ENCODE measurements at regions not wholly inside any gene's neighbourhood (a gene's known extent, or its start where the extent isn't known, plus 50 kb on each side); places are given as distances from the start of the nearest gene placed in this dataset.

DNA sequence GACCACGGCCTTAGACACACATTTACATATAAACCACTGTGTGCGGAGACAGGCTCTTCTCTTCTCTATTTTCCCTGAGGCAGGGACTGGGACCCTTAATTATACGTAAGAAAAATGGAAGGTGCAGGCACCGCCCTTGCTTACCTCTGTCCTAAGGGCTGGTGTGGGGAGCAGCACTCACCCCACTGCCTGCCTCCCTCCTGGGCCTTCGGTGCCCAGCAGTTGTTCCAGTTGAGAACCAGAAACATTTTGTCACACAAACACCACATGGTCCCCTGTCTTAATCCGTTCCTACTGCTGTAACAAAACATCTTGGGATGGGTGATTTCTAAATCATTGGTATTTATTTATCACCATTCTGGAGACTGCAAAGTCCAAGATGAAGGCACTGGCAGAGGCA, 192.7 kb upstream of the DIO3 start:
- no peak for DNase-seq (ENCODE audit: low read depth in 2 of 2)

DNA sequence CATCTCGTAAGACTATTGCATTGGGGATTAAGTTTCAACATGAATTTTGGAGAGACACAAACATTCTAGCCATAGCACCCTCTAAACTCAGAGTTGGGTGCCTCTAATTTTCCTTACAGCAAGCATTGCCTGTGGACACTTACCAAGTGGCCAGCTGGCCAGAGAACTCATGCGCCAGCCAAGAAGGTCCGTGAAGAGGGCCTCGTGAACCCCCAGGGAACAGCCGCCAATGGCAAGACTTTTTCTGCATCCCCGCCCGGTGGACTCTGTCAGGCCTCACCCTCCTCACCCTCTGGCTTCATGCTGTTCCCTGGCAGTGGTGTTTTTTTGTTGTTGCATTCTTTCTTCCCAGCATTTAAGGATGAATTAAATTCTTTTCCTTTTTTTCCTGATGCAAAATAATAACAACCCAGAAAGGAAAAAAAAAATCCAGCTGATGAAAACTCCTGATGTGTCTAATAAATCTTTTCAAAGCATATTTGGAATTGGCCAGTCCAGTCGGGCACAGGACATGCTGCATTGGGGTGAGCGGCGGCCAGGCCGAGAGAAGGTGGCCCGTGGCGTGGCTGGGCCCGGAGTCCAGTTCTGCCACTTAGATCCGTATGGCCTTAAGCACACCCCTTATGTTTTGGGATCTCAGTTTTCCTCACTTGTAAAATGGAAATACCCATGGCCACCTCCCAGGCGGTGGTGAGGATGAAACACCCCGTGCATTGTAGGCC, 191.9 kb upstream of the DIO3 start:
- no peak for DNase-seq (ENCODE audit: low read depth in 2 of 2)

DNA sequence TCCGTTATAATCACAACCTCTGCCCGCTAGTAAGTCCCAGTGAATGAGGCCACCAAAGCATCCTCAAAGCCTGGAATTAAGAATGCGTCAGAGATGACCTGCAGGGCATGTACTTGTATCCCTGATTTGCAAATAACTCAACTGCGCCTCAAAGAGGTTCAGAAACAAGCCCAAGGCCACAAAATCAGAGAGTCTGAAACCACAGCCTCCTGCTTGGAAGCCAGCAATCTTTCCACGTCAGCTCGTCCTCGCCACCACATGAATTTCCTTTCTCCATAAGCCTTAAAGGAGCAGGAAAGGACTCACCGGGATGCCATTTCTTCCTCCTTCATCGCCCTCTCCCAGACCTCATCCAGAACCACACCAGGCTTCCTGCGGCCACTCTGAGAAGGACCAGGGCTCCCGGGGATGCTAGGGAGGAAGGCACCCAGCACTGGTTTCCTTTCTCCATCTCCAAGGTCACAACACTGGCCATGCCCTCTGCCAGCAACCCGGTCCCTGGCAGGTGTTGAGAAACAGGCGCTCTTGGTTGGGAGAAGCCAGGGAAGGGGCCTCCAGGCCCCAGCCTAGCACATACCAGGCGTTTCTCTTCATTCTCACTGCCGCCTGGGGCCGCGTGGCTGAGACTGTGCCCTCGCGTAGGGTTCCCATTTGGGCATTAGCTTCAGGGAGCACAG, 191.2 kb upstream of the DIO3 start:
- DNase-seq (ENCODE audit: low read depth in 2 of 2) = no peak

DNA sequence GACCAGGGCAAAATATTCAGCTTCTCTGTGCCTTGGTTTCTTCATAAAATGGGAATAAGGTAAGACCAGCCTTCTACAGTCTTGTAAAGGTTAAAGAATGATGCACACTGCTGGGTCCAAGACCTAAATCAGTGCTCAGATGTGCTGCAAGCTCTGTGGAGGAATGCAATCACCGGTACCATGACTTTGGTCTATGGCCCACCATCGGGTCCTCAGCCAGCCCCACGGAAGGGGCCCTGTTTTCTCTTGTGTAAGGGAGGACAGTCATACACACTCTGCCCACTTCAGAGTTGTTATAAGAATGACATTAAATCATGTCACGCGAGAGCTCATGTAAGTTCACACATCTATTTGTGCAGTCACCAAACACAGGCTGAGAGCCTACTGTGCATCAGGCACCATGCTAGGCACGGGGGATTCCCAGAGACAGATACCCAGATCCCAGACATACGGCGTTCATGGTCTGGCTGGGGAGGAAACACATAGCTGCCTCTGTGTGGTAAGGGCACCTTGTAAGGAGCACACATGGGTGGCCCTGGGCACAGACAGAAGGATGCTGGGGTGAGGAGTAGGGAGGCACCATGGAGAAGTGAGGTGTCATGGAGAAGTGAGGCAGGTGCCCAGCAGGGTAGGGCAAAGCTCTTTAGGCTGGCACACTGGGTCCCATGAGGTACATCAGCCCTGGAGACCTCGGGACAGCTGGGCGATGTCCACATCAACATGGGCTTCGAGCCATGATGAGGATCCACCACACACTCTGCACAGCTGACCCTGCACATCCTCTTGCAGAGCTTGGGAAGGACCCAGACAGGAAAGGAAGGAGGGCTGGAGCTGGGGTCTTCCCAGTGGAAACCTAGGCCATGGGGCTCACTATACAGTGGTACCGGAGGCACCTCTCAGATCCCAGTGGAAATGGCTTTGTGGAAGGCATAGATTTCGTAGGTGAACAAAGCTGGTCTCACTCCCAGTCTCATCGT, 190.4 kb upstream of the DIO3 start:
- DNase-seq (ENCODE audit: low read depth in 2 of 2) = no peak

DNA sequence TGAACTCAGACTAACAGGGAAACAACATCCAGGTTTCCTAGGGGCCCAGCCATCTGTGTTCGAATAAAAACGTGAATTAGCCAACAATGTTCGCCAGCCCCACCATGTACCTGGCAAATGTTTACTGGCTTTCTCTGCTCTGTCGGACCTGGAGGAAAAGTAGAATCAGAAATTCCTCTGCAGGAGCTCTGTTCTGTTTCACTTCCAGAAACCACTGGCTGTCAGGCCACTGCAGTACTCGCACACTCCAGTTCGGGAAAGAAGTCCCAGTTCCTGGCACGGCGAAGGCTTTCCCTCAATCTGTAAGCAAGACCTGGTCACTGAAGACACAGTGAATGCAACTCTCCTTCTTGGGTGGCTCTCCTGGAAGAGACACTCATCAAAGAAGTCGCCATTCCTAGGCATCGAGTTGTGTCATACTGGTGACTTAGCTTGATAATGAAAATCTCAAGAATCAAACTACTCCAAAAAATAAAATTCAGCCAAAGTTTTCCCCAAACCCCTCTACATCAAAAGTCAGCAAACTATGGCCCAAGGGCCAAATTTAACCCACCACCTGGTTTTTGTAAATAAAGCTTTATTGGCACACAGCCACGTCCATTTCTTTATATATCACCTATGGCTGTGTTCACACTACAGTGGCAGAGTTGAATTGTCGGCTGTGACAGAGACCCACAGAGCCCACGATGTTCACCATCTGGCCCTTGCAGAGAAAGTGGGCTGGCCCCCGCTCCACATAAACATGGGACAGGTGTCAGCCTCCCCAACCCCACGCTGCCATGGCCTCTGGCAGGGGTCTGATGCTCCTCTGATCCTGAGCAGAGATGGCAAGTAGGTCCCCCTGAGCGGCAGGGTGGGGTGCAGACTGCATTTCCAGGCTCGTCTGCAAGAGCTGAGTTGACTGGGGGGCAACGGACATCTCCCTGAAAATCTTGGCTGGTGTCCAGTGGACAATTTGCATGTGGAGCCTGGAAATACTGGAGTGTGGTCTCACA, 189.2 kb upstream of the DIO3 start:
- DNase-seq (ENCODE audit: low read depth in 2 of 2) = no peak

DNA sequence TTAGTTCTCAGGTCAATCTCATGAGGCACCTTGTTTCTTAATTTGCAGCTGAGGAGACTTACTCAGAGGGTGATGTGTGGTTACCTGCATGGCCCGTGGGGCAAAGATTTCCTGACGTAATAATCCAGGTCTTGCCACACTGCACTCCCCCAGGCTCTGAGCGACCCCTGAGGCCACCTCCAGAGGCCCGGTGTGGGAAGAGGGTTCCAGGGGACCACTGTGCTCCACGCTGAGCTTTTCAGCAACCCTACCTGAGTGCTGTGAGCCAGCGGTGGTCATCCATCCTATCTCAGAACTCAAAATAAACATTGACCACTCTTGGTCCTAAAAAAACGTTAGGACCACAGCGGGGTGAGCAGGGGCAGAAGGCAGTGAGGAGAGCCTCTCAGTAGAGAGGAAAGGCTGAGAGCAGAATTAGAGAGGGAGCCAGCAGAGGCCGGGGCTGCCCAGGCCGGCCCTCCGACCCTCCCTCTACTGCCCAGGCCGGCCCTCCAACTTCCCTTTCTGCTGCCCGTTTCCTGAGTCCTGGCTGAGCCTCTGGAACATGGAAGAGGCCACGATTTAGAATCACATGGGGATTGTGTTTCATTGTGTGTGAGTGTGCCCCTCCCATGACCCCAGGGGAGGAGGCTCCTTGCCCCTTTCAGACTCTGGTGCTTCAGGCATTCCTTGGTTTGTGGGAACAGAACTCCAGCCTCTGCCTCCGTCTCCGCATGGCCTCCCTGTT, 188.2 kb upstream of the DIO3 start:
- no peak for DNase-seq (ENCODE audit: low read depth in 2 of 2)

DNA sequence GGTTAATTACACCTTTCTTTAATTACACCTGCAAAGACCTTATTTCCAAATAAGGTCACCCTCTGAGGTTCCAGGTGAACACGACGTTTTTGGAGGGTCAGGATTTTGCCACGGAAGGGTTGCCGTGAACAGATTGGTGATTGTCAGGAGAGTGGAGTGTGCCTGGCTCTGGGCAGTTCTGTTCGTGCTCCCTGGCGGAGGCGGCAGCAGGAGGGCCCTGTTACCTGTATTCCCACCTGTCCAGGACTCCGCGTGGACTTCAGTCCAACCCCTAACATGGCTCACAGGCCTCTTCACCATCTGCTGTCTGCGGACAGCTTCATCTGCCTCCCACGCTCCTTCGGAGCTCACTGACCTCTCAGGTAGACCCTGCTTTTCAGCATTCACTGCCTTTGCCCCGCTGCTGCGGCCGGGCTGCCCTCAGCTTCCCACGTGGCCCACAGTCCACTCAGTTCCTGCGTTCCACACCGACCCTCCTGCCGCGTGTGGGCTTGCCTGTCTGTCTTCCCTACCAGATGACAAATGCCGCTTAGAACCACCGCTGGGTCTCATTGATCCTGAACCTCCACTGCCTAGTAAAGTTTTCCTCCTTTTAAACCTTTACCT, 187.5 kb upstream of the DIO3 start:
- no peak for DNase-seq (ENCODE audit: low read depth in 2 of 2)

DNA sequence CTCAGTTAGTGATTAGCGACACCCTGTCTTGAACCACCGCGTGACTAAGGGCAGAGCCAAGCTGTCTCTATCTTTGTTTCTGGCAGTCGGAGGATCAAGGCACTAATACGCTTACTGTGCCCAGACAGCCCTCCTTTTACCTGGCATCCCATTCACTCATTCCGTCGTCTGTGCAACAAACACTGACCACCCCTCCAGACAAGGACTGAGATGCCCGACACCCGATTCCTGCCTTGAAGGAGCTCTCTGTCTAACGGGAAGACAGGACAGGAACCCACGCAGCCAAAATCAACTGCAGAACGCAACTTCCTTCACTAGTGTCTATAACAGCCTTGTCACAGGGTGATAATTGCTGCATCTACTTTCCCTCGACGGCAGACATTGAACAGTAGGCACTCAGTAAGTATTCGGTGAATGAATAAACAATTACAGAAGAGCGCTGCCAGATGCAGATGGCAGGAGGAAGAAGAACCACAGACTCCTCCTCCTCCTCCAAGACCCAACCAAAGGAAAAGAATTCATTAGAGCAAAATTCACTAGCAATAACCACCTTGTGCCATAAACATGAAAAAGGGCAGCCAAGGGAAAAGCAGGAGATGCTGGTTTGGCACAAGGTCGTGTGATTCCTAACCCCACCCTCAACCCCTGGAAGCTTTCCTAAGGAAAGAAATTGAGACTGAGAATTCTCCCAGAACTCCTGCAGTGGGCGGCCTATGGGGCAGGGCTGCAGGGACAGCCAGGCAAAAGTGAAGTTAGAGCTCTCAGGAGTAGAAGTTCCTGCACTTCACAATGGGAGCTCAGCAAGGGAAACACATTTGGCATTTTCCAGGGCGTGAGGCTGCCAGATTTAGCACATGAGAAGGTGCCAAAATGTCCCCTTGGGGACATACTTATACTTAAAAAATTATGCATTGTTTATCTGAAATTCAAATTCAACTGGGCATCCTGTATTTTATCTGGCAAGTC, 186.6 kb upstream of the DIO3 start:
- DNase-seq (ENCODE audit: low read depth in 2 of 2) = no peak

DNA sequence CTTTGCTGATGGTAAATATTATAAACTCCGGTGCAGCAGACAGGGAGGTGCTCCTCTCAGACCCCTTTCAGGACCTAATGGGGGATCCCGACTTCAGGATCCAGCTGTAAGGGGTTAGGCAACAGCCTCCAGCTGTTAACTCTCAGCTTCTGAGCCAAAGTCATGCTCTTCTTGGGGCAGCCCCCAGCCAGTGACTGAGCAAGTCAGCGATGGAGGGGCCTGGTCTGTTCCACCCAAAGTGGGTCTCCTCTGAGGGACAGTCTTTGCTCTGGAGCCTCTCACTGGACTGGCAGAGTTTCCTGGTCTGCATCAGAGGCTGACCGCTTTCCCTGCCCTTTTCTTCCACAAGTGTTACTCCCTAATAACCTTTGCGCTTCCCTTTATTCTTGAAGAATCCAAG, 184.2 kb upstream of the DIO3 start:
- DNase-seq (ENCODE audit: low read depth in 2 of 2) = no peak

DNA sequence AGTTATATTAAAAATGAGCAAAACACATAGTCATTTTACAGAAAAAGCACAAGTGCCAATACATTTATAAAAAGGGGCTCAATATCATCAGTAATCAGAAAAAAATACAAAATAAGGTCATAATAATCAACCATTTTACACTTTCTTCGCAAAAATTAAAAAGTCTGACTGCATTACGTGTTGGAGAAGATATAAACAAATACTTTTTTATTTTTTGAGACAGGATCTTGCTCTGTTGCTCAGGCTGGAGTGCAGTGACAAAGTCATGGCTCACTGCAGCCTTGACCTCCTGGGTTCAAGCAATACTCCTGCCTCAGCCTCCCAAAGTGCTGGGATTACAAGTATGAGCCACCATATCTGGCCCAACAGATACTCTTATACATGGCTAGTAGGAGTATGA, 181.5 kb upstream of the DIO3 start:
- DNase-seq (ENCODE audit: low read depth in 2 of 2) = no peak

DNA sequence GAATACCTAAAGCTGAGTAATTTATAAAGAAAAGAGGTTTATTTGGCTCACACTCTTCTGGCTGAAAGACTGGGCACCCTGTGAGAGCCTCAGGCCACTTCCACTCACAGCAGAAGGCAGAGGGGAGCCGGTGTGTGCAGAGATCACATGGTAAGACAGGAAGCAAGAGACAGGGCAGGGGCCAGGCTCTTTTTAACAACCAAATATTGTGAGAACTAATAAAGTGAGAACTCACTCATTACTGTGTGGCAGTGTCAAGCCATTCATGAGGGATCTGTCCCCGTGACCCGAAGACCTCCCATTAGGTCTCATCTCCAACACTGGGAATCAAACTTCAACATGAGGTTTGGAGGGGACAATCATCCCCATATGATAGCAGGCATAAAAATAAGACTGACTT, 180.8 kb upstream of the DIO3 start:
- no peak for DNase-seq (ENCODE audit: low read depth in 2 of 2)

DNA sequence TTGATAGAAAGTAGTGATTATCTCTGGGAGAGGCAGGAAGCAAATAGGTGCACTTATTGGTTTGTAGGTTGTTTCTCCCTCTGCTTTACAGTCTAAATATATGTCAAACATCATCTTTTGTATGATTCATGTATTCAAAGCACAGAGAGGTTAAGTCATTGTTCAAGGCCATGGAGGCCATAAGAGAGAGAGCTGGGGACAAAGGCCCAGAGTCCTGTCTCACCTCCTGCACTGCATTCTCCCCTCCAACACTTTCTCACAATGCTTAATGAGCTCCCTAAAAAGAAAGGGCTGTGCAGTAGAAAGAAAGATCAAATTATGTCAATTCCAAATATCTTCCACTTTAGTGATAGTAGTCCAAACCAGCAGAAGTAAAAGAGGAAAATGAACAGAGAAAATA, 180.4 kb upstream of the DIO3 start:
- no peak for DNase-seq (ENCODE audit: low read depth in 2 of 2)

DNA sequence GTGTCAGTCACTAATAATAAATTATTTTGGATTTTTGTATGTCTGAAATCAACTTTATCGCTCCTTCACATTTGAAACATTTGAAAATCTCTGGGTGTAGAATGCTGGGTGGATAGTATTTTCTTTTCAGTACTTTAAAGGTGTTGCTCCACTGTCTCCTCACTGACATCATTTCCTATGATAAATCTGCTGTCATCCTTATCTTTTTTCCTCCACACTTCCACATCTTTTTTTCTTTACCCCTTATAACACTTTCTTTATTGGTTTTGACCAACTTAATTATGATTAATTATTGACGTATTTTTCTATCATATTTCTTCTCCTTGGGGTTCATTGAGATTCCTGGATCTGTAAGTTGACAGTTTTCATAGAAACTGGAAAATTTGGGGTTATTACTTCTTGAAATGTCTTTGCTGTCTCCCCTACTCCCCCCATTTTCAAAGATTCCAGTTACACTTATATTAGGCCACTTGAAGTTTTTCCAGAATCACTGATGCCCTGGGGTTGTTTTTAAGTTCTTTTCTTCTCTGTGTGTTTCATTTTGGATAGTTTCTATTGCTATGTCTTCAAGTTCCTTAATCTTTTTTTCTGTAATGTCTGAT, 177.5 kb upstream of the DIO3 start:
- no peak for DNase-seq (ENCODE audit: low read depth in 2 of 2)

DNA sequence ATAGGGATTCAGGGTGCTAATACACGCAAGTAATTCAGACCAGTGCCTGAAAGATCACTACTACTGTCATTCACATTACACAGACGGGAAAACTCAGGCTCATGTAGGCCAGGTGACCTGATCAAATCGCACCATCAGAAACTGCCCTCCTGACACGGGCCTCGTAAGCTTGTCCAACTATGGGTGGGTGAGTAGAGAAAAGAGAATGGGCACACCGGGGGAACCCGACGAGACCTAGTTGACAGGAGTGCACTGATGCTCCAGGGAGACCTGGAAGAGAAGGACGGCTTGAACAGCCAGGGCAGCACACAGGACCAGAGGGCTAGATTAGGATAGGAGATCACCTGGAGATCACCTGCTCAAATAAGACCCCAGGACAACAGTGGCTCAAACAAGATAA, 166.9 kb upstream of the DIO3 start:
- no peak for DNase-seq (ENCODE audit: low read depth in 2 of 2)

DNA sequence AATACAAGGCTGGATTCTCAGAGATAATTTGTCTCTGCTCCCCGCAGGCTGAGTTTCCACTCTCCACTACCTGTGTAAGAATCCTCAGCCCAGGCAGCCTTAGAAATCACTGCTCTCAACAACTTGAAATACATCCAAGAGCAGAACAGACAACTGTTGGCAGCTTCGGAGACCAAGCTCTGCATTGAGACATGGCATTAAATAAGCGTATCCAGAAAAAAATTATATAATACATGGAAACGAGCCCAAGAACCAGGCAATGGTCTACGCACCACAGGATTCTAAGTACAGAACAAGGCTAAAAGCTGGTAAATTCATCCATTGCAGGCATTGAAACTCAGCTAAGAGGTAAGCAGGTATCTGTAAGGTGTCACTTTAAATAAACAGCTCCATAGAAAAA, 165.5 kb upstream of the DIO3 start:
- DNase-seq (ENCODE audit: low read depth in 2 of 2) = no peak

DNA sequence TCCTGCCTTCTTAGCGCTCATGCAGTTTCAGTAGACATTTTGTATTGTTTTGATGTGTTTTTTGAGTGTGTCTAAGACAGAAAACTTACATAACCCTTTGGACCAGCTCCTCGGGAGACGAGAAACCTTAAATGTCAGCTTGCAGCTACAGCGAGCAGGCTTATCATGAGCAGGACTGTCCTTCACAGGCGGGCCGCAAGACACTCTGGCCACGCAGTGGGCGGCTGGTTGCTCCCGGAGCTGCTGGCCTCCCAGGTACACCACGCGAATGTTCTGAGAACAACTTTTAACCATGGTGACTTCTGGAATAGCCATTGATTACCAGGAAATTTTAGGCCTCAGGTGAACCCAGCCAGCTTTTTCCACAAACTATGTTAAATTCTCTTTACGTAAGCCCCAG, 164.1 kb upstream of the DIO3 start:
- no peak for DNase-seq (ENCODE audit: low read depth in 2 of 2)

DNA sequence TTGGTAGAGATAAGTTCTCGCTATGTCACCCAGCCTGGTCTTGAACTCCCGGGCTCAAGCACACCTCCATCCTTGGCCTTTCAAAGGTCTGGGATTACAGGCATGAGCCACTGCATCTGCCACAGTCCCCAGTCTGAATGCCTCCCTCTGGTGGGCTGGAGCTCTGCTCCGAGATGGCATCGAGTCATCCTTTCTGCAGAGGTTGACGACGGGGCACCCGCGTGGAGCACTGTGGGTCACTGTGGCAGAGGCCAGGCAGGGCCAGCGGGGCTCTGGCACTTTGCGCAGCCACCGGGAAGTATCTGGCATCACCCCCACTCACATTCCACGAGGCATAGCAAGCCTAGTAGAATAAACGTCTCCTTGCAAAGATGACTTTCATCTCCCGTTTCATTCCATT, 163.3 kb upstream of the DIO3 start:
- no peak for DNase-seq (ENCODE audit: low read depth in 2 of 2)

DNA sequence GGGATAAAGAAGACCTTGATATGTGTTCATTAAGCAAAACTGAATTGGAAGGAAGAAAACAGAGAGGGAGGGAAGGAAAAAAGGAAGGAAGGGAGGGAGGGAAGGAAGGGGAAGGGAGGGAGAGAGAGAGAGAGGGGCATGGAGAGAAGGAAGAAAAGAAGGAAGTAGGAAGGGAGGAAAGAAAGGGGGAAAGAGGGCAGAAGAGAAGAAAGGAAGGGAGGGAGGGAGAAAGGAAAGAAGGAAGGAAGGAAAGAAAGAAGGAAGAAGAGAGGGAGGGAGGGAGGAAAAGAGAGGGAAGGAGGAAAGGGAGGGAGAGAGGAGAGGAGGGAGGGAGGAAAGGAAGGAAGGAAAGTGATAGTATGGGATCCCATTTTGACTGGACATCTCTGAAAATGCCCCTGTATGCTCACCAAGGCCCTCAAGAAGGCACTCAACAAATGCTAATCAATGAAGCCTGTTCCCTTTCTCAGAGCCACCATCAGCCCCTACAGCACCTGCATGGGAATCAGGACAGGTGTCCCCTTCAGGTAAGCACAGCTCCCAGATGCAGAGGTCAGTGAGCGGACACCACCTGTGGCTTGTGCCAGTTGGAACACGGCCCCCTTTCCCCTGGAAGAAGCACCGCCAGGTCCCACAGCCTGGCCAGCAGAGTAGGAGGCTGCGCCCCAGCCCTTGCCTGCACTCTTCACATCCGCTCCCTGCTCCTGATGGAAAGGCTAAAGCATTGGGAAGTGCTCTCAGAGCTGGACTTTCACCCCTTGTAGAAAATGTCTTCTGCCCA, 161.4 kb upstream of the DIO3 start:
- no peak for DNase-seq (ENCODE audit: low read depth in 2 of 2)
